Adipocyte (in vitro differentiated cells): ENCODE measurements at regions not wholly inside any gene's neighbourhood (a gene's known extent, or its start where the extent isn't known, plus 50 kb on each side); places are given as distances from the start of the nearest gene placed in this dataset.
"Not testable (repeated sequence)": the region's sequence is repeated elsewhere in the genome, so short reads cannot be mapped to it uniquely, and the experiment has no call there.

Experiments
- DNase-seq: peaks from one replicate; pipeline ENCODE4 v3.0.0-alpha.2; 2015; ENCODE audit warnings: low read depth
- H3K27me3 ChIP-seq: replicated peaks from 2 replicates; pipeline ENCODE4 v1.7.0; 2013; ENCODE audit warnings: mild to moderate bottlenecking, low read length, moderate library complexity; ENCODE audit not compliant: control insufficient read depth, insufficient read depth
- H3K36me3 ChIP-seq: 2 replicates; pipeline ENCODE4 v1.7.0; 2013; ENCODE audit warnings: low read length, mild to moderate bottlenecking, moderate library complexity; ENCODE audit not compliant: control insufficient read depth, insufficient read depth, severe bottlenecking
- H3K4me1 ChIP-seq: 2 replicates; pipeline ENCODE4 v1.7.0; 2013; ENCODE audit warnings: mild to moderate bottlenecking, low read length, moderate library complexity; ENCODE audit not compliant: control insufficient read depth, insufficient read depth
- H3K4me3 ChIP-seq: 2 replicates; pipeline ENCODE4 v1.7.0; 2013; ENCODE audit warnings: mild to moderate bottlenecking, low read length, moderate library complexity
- H3K9ac ChIP-seq: 2 replicates; pipeline ENCODE4 v1.7.0; 2013; ENCODE audit warnings: mild to moderate bottlenecking, low read length, moderate library complexity
- H3K9me3 ChIP-seq: 2 replicates; pipeline ENCODE4 v1.7.0; 2013; ENCODE audit warnings: mild to moderate bottlenecking, low read length, moderate library complexity; ENCODE audit not compliant: control insufficient read depth

- H3K9ac ChIP-seq, result no peak overlapping the region
- H3K9me3 ChIP-seq, result no peaks in the 10 kb centered on the region
- H3K4me3 ChIP-seq, result no peak overlapping the region
- no peak for DNase-seq
- H3K4me1 ChIP-seq, result no peaks in the 10 kb centered on the region
- H3K27me3 ChIP-seq, result no peaks in the 10 kb centered on the region
- no peaks in the 10 kb centered on the region for H3K36me3 ChIP-seq
Measured at GRCh38 chr7:68087401-68087800, 1090.8 kb downstream of the TYW1 start.

GRCh38 chr7:68088879-68089278 lies 1092.2 kb downstream of the TYW1 start:
- DNase-seq, result no peak
- Histone ChIP-seq H3K36me3 (no peaks in the 10 kb centered on the region), H3K9ac (no peak overlapping the region), H3K4me3 (no peak overlapping the region), H3K4me1 (no peaks in the 10 kb centered on the region), H3K27me3 (no peaks in the 10 kb centered on the region), H3K9me3 (no peaks in the 10 kb centered on the region)

- H3K27me3 ChIP-seq, H3K4me3 ChIP-seq, H3K9me3 ChIP-seq, H3K9ac ChIP-seq, DNase-seq, H3K36me3 ChIP-seq, H3K4me1 ChIP-seq: not testable (repeated sequence)
Measured at GRCh38 chr7:68090256-68090655, 1093.6 kb downstream of the TYW1 start.

- Histone ChIP-seq H3K9me3 (no peaks in the 10 kb centered on the region), H3K4me3 (no peak overlapping the region), H3K9ac (no peak overlapping the region), H3K4me1 (no peaks in the 10 kb centered on the region), H3K36me3 (no peaks in the 10 kb centered on the region), H3K27me3 (peaks cover 12% of the 10 kb centered on the region)
- DNase-seq, result no peak
Measured at GRCh38 chr7:68103319-68103718, 1106.7 kb downstream of the TYW1 start.

GRCh38 chr7:68107261-68107660 lies 1110.6 kb downstream of the TYW1 start:
- no peaks in the 10 kb centered on the region for H3K9me3 ChIP-seq
- no peaks in the 10 kb centered on the region for H3K4me1 ChIP-seq
- no peak for DNase-seq
- H3K36me3 ChIP-seq, result no peaks in the 10 kb centered on the region
- no peak overlapping the region for H3K9ac ChIP-seq
- peaks cover 12% of the 10 kb centered on the region for H3K27me3 ChIP-seq
- no peak overlapping the region for H3K4me3 ChIP-seq

- no peaks in the 10 kb centered on the region for H3K4me1 ChIP-seq
- peak; percentile 8 for DNase-seq
- H3K9me3 ChIP-seq, result no peaks in the 10 kb centered on the region
- no peak overlapping the region for H3K4me3 ChIP-seq
- H3K36me3 ChIP-seq, result no peaks in the 10 kb centered on the region
- H3K9ac ChIP-seq, result no peak overlapping the region
- H3K27me3 ChIP-seq, result peaks cover 12% of the 10 kb centered on the region
Measured at GRCh38 chr7:68107968-68108367, 1111.3 kb downstream of the TYW1 start.

- H3K4me1 ChIP-seq, result no peaks in the 10 kb centered on the region
- H3K27me3 ChIP-seq, result peaks cover 12% of the 10 kb centered on the region
- no peak for DNase-seq
- H3K36me3 ChIP-seq, result no peaks in the 10 kb centered on the region
- no peak overlapping the region for H3K9ac ChIP-seq
- H3K4me3 ChIP-seq, result no peak overlapping the region
- H3K9me3 ChIP-seq, result no peaks in the 10 kb centered on the region
Measured at GRCh38 chr7:68109299-68109698, 1112.7 kb downstream of the TYW1 start.

- Histone ChIP-seq H3K36me3 (no peaks in the 10 kb centered on the region), H3K9me3 (peaks cover 27% of the 10 kb centered on the region), H3K9ac (no peak overlapping the region), H3K4me3 (no peak overlapping the region), H3K27me3 (no peaks in the 10 kb centered on the region), H3K4me1 (no peaks in the 10 kb centered on the region)
- DNase-seq, result no peak
Measured at GRCh38 chr7:68119411-68119810, 1122.8 kb downstream of the TYW1 start.

GRCh38 chr7:68121056-68121455 lies 1124.4 kb downstream of the TYW1 start:
- Histone ChIP-seq H3K9ac (no peak overlapping the region), H3K36me3 (no peaks in the 10 kb centered on the region), H3K9me3 (peaks cover 27% of the 10 kb centered on the region), H3K4me3 (no peak overlapping the region), H3K27me3 (no peaks in the 10 kb centered on the region), H3K4me1 (no peaks in the 10 kb centered on the region)
- DNase-seq, result no peak

- DNase-seq, result no peak
- Histone ChIP-seq H3K4me1 (no peaks in the 10 kb centered on the region), H3K4me3 (no peak overlapping the region), H3K9me3 (peaks cover 24% of the 10 kb centered on the region), H3K27me3 (no peaks in the 10 kb centered on the region), H3K36me3 (no peaks in the 10 kb centered on the region), H3K9ac (no peak overlapping the region)
Measured at GRCh38 chr7:68121655-68122054, 1125.0 kb downstream of the TYW1 start.

- DNase-seq, result no peak
- Histone ChIP-seq H3K9me3 (peaks cover 22% of the 10 kb centered on the region), H3K4me1 (no peaks in the 10 kb centered on the region)
Measured at GRCh38 chr7:68122801-68123200, 1126.2 kb downstream of the TYW1 start.

GRCh38 chr7:68125168-68125567 lies 1128.5 kb downstream of the TYW1 start:
- no peak overlapping the region for H3K4me3 ChIP-seq
- no peaks in the 10 kb centered on the region for H3K36me3 ChIP-seq
- no peaks in the 10 kb centered on the region for H3K27me3 ChIP-seq
- no peak for DNase-seq
- H3K9me3 ChIP-seq, result peaks cover 5% of the 10 kb centered on the region
- no peaks in the 10 kb centered on the region for H3K4me1 ChIP-seq
- H3K9ac ChIP-seq, result no peak overlapping the region

More at GRCh38 chr7:68122801-68123200, 1126.2 kb downstream of the TYW1 start:
- Histone ChIP-seq H3K36me3 (no peaks in the 10 kb centered on the region), H3K9ac (no peak overlapping the region), H3K4me3 (no peak overlapping the region), H3K27me3 (no peaks in the 10 kb centered on the region)
